Adipose tissue (tissue), 3 donors: ENCODE measurements at regions not wholly inside any gene's neighbourhood (a gene's known extent, or its start where the extent isn't known, plus 50 kb on each side); places are given as distances from the start of the nearest gene placed in this dataset.

Source experiments
- H3K27ac ChIP-seq: one replicate; pipeline ENCODE4 v1.5.1; 2013; ENCODE audit warnings: low read depth, low read length
- WGBS, 3 donors: extraction: QIAGEN DNeasy Blood & Tissue Kit; methylation state at CpG; one replicate each; pipeline ENCODE4 v1.1.7; 2013; 5-methylcytosine and 5-hydroxymethylcytosine counted together
- donor health status: healthy with polysubstance abuse.
- donor health status: Bipolar disorder and iron deficiency.
- donor health status: healthy.

- H3K27ac ChIP-seq = no peak overlapping the region
- 79 to 89% (median 89%) methylated on average over 5 of the region's 5 CpGs for WGBS, 3 donors
Measured at GRCh38 chr7:67947646-67948045, 951.0 kb downstream of the TYW1 start.

GRCh38 chr7:67950321-67951083 is 953.9 kb downstream of the TYW1 start:
- WGBS, 3 donors = 47 to 59% (median 55%) methylated on average over 7 of the region's 7 CpGs

GRCh38 chr7:67955061-67955460 is 958.4 kb downstream of the TYW1 start:
- no peak overlapping the region for H3K27ac ChIP-seq
- 31 to 49% (median 40%) methylated on average over 3 of the region's 3 CpGs for WGBS, 3 donors

More at GRCh38 chr7:67950321-67951083, 953.9 kb downstream of the TYW1 start:
- no peak overlapping the region for H3K27ac ChIP-seq

- WGBS, 3 donors = 21 to 81% (median 76%) methylated on average over 1 of the region's 1 CpG
- H3K27ac ChIP-seq = no peak overlapping the region
Measured at GRCh38 chr7:67962863-67963262, 966.2 kb downstream of the TYW1 start.

GRCh38 chr7:67976490-67976889 is 979.9 kb downstream of the TYW1 start:
- WGBS, 3 donors = 75 to 96% (median 90%) methylated on average over 3 of the region's 3 CpGs
- H3K27ac ChIP-seq = no peak overlapping the region

- 55 to 79% (median 64%) methylated on average over 1 of the region's 1 CpG for WGBS, 3 donors
- H3K27ac ChIP-seq = no peak overlapping the region
Measured at GRCh38 chr7:67983486-67983885, 986.9 kb downstream of the TYW1 start.

- no peak overlapping the region for H3K27ac ChIP-seq
- WGBS, 3 donors = 53 to 73% (median 60%) methylated on average over 4 of the region's 4 CpGs
Measured at GRCh38 chr7:67984326-67984725, 987.7 kb downstream of the TYW1 start.

GRCh38 chr7:67989142-67989541 is 992.5 kb downstream of the TYW1 start:
- no peak overlapping the region for H3K27ac ChIP-seq
- 41 to 67% (median 50%) methylated on average over 4 of the region's 4 CpGs for WGBS, 3 donors

- WGBS, 3 donors = 53 to 61% (median 54%) methylated on average over 4 of the region's 4 CpGs
- H3K27ac ChIP-seq = no peak overlapping the region
Measured at GRCh38 chr7:67990003-67990402, 993.4 kb downstream of the TYW1 start.

- WGBS, 3 donors = 85 to 98% (median 86%) methylated on average over 2 of the region's 2 CpGs
- no peak overlapping the region for H3K27ac ChIP-seq
Measured at GRCh38 chr7:67990716-67991115, 994.1 kb downstream of the TYW1 start.

- H3K27ac ChIP-seq = no peak overlapping the region
- WGBS, 3 donors = 88 to 91% (median 88%) methylated on average over 8 of the region's 8 CpGs
Measured at GRCh38 chr7:67992287-67992686, 995.7 kb downstream of the TYW1 start.

- 91 to 94% (median 92%) methylated on average over 6 of the region's 6 CpGs for WGBS, 3 donors
- H3K27ac ChIP-seq = no peak overlapping the region
Measured at GRCh38 chr7:68005992-68006391, 1009.4 kb downstream of the TYW1 start.

- WGBS, 3 donors = 62 to 82% (median 80%) methylated on average over 2 of the region's 2 CpGs
- H3K27ac ChIP-seq = no peak overlapping the region
Measured at GRCh38 chr7:68006619-68007018, 1010.0 kb downstream of the TYW1 start.

- H3K27ac ChIP-seq = no peak overlapping the region
- 27 to 52% (median 37%) methylated on average over 4 of the region's 4 CpGs for WGBS, 3 donors
Measured at GRCh38 chr7:68009716-68010115, 1013.1 kb downstream of the TYW1 start.

- 44 to 74% (median 66%) methylated on average over 11 of the region's 11 CpGs for WGBS, 3 donors
- H3K27ac ChIP-seq = no peak overlapping the region
Measured at GRCh38 chr7:68014031-68014736, 1017.6 kb downstream of the TYW1 start.

GRCh38 chr7:68015122-68015977 is 1018.7 kb downstream of the TYW1 start:
- WGBS, 3 donors = 25 to 46% (median 37%) methylated on average over 5 of the region's 5 CpGs
- H3K27ac ChIP-seq = no peak overlapping the region

GRCh38 chr7:68015978-68016532 is 1019.4 kb downstream of the TYW1 start:
- no peak overlapping the region for H3K27ac ChIP-seq
- WGBS, 3 donors = 38 to 42% (median 41%) methylated on average over 2 of the region's 2 CpGs

- no peak overlapping the region for H3K27ac ChIP-seq
- WGBS, 3 donors = 88 to 89% (median 89%) methylated on average over 3 of the region's 3 CpGs
Measured at GRCh38 chr7:68020102-68020501, 1023.5 kb downstream of the TYW1 start.

- no peak overlapping the region for H3K27ac ChIP-seq
Measured at GRCh38 chr7:68025369-68025768, 1028.7 kb downstream of the TYW1 start.
